AG04450 (cell line): ENCODE measurements at regions not wholly inside any gene's neighbourhood (a gene's known extent, or its start where the extent isn't known, plus 50 kb on each side); places are given as distances from the start of the nearest gene placed in this dataset.

Source experiments
- CTCF ChIA-PET: fragments of 300-600, 350-600 bp; formaldehyde crosslinking; extraction: SDS; loops from one replicate; lab custom pipeline; 2022; ENCODE audit warnings: antibody characterized with exemption, inconsistent platforms; lab: Charles Lee
- POLR2A ChIA-PET: fragments of 350-600 bp; formaldehyde crosslinking; extraction: SDS; loops from one replicate; lab custom pipeline; 2021; ENCODE audit warnings: antibody characterized with exemption, inconsistent platforms; lab: Yijun Ruan, JAX
- DNase-seq: peaks from one replicate; pipeline ENCODE4 v3.0.0-alpha.2; 2011; ENCODE audit warnings: low read depth, low spot score
- H3K27ac ChIP-seq: one replicate; pipeline ENCODE4 v1.5.1; 2012; ENCODE audit warnings: low read depth, low read length, control low read depth
- H3K27me3 ChIP-seq: one replicate; pipeline ENCODE4 v1.6.0; 2012; ENCODE audit warnings: low read length; ENCODE audit not compliant: control insufficient read depth, insufficient read depth
- H3K4me3 ChIP-seq: 2 replicates; pipeline ENCODE4 v1.5.1; 2011; ENCODE audit warnings: mild to moderate bottlenecking, low read depth, low read length, control low read depth
- H3K9me3 ChIP-seq: 2 replicates; pipeline ENCODE4 v1.5.1; 2012; ENCODE audit warnings: low read length; ENCODE audit not compliant: control insufficient read depth, insufficient read depth
- TF ChIP-seq, protein P1 (sequence below): IDR thresholded peaks from 2 replicates; pipeline ENCODE4 v1.5.1; 2011; ENCODE audit warnings: low read depth, low read length, control low read depth, inconsistent platforms

DNA sequence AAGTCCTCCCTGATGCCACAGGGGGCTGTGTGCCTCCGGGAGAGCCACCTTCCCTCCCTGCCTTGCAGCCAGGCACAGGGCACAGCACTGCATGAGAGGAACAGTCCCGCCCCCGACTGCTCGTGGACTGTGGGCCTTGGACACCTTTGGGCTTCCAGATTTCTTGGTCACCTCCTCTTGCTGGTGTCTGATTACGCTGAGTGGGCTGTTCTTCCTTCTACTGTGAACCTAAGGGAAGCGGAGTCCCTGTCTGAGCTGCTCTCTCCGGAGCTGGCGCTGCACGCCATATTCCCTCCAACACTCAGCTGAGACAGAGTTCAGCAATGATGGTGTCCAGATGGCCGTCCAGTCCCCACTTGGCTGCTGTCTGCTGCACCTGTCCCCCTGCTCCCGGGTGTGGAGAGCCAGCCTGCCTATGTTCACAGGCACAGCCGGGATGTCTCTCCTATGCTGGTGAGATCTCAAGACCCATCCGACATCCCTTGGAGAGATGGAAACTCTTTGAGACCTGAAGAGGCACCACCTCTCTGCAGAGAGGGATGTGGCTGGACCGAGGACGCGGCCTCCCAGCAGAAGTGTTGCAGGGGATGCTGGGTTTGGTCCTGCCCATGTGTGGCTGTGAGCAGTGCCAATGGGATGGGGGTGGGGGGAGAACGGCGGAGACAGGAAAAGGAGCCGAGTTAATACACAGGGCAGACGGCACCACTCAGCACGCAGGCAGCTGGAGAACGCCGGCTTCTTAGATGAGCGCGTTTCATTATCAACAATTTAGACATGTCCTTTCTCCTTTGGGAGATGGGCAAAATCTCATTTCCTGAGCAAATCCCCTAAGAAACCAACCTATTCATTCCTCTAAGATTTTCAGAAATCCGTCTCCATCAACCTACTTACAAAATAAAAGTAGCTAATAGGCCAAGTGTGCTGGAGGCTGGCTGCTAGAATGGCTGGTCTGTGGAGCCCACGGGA lies 171.9 kb downstream of the ENGASE start:
- Histone ChIP-seq H3K27me3 (no peaks in the 10 kb centered on the region), H3K27ac (no peak overlapping the region), H3K9me3 (no peaks in the 10 kb centered on the region; the same call in 1 of the 2 replicates), H3K4me3 (no peak overlapping the region)
- DNase-seq = no peak
- TF ChIP-seq, protein P1, sequence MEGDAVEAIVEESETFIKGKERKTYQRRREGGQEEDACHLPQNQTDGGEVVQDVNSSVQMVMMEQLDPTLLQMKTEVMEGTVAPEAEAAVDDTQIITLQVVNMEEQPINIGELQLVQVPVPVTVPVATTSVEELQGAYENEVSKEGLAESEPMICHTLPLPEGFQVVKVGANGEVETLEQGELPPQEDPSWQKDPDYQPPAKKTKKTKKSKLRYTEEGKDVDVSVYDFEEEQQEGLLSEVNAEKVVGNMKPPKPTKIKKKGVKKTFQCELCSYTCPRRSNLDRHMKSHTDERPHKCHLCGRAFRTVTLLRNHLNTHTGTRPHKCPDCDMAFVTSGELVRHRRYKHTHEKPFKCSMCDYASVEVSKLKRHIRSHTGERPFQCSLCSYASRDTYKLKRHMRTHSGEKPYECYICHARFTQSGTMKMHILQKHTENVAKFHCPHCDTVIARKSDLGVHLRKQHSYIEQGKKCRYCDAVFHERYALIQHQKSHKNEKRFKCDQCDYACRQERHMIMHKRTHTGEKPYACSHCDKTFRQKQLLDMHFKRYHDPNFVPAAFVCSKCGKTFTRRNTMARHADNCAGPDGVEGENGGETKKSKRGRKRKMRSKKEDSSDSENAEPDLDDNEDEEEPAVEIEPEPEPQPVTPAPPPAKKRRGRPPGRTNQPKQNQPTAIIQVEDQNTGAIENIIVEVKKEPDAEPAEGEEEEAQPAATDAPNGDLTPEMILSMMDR = no peak
- CTCF ChIA-PET = no interaction called here
- POLR2A ChIA-PET = no interaction called here

DNA sequence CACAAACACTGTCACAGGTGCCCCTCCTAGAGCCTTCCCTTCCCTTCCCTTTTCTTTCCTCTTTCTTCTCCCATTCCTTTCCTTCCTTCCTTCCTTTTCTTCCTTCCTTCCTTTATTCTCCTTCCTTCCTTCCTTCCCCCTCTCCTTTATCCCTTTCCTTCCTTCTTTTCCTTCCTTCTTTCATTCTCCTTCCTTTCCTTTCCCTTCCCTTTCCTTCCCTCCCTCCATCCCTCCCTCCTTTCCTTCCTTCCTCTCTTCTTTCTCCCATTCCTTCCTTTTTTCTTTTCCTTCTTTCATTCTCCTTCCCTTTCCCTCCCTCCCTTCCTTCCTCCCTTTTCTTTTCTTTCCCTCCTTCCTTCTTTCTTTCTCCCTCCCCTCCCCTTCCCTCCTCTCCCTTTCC lies 170.0 kb downstream of the ENGASE start:
- H3K4me3 ChIP-seq = no peak overlapping the region
- DNase-seq = no peak
- TF ChIP-seq, protein P1 = no peak
- H3K27ac ChIP-seq = no peak overlapping the region
- no peaks in the 10 kb centered on the region; the same call in 1 of the 2 replicates for H3K9me3 ChIP-seq
- peaks cover 1% of the 10 kb centered on the region for H3K27me3 ChIP-seq
- ChIA-PET POLR2A (no interaction called here), CTCF (no interaction called here)

DNA sequence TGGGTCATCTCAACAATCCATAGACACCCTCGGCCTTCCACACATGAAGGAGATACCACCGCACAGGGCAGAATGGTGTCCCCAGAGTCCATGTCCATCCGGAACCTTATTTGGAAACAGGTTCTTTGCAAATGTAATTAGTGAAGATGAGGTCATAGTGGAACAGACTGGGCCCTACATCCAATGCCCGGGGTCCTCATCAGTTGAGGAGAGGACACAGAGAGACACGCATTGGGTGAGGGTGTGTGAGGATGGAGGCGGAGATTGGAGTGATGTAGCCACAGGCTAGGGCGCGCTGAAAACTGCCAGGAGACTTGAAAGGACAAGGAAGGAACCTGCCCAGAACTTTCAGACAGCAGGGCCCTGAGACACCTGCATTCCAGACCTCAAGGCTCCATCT lies 169.4 kb downstream of the ENGASE start:
- H3K4me3 ChIP-seq = no peak overlapping the region
- TF ChIP-seq, protein P1 = no peak
- no peak for DNase-seq
- peaks cover 4% of the 10 kb centered on the region for H3K27me3 ChIP-seq
- H3K9me3 ChIP-seq = no peaks in the 10 kb centered on the region; the same call in 1 of the 2 replicates
- H3K27ac ChIP-seq = no peak overlapping the region
- ChIA-PET CTCF (no interaction called here), POLR2A (no interaction called here)

DNA sequence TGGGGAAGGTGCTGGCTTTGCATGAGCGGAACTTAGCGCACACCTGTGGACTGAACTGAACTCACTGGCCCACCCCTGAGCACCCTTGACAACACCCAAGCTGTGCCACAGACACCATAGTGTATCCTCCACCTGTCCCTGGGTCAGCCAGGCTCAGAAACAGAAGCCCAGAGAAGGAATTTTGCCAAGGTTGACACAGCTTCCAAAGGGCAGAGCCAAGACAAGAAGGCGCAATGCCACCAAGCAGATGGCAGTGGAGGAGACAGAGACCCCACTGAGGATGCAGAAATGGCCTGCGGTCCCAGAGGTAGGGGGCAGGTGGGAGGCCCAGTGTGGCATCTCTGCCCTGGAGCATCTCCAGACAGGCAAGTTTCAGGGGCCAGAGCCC lies 169.0 kb downstream of the ENGASE start:
- Histone ChIP-seq H3K9me3 (no peaks in the 10 kb centered on the region), H3K27ac (no peak overlapping the region), H3K27me3 (peaks cover 4% of the 10 kb centered on the region), H3K4me3 (no peak overlapping the region)
- CTCF ChIA-PET = no interaction called here
- POLR2A ChIA-PET = no interaction called here
- DNase-seq = no peak
- TF ChIP-seq, protein P1 = no peak

DNA sequence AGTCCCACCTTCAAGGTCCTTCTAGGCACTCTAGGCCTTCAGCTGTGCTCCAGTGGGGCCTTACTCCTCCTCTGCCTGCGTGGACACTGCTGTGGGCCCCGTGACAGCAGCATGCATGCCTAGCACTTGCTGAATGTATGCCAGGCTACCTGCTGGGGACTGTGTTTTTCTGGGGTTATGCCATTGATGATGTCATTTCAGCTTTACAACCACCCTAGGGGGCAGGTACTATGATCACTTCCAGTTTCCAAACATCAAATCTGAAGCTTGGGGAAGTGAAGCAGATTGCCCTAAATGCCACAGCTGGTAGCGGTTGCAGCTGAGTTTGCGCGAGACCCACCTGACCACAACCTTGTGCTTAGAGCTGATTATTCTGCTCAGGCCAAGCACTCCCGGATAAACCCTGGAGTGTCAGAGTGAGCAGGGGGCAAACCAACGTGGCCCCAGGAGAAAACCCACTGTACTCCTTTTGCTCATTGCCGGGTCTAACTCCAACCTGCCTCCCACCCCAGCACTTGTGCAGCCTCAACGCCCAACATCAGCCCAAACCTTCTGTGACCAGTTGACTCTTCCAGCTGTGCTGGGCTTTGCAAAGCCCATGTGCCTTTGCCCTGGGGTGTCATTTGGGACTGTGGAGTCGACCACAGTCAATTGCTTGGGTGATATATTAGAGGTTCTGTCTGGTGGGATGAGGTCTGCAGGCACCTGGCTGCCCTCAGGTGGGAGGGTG lies 168.4 kb downstream of the ENGASE start:
- TF ChIP-seq, protein P1 = no peak
- Histone ChIP-seq H3K27me3 (peaks cover 4% of the 10 kb centered on the region), H3K9me3 (no peaks in the 10 kb centered on the region), H3K27ac (no peak overlapping the region), H3K4me3 (no peak overlapping the region)
- ChIA-PET CTCF (no interaction called here), POLR2A (no interaction called here)
- no peak for DNase-seq
